ENCODE measurements at regions not wholly inside any gene's neighbourhood (a gene's known extent, or its start where the extent isn't known, plus 50 kb on each side); places are given as distances from the start of the nearest gene placed in this dataset.
"Not testable (repeated sequence)": the region's sequence is repeated elsewhere in the genome, so short reads cannot be mapped to it uniquely, and the experiment has no call there.

DNA sequence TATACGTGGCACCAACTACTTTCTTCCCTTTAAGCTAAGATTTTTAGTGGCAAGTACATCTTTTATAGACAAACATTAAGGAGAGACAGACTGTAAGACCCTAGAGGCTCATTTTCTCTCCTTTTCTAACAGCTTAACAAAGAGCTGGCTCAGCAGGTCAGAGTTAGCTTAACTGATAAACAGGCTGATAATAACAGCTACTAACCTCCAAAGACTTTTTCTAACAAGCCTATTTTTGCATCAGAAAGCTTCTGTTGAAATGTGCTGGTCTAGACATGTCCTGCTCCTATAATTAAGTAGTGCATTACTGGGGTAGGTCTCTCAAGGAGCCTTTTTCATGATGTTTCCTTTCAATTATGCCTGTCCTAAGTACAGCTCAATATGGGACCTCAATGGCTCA is 238.2 kb upstream of the FAM3C start:
- H3K4me3 ChIP-seq (ENCODE audit: low read length) = no peak overlapping the region
- DNase-seq (ENCODE audit: low read depth, low spot score) = no peak

DNA sequence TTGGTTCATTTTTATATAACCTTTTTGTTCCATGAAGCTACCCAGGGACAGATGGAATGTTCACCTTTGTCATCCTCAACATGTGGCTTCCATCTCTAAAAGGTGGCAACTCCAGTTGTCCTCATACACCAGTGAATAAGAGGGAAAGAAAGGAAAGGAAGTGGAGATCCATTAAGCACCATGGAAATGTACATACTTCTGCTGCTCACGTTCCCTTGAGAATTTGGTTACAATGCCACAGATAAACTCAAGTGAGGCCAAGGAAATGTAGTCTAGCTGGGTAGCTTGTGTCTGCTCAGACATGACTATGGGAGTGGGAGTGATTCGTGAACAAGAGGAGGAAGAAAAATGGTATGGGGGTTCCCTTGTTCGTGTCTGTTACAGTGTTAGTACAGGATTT is 237.1 kb upstream of the FAM3C start:
- DNase-seq (ENCODE audit: low read depth, low spot score) = no peak
- no peak overlapping the region for H3K4me3 ChIP-seq (ENCODE audit: low read length)

DNA sequence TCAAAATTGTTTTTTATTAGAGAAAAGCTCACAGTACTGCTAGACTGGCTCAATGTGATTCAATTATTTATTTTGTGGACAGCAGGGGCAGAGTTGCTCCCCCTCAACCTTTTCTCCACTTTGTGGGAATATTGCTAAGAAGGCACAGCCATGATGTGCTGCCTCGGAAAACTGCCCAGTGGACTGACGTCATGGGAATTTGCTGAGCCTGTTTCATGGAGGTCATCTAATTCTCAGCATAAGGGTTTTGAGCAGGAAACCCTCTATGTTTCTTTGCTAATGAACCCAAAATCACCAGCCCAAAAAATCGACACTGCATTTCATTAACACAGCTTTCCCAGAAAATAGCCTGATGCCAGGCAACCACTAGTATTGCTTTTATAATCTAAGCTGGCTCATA is 228.8 kb upstream of the FAM3C start:
- H3K4me3 ChIP-seq (ENCODE audit: low read length) = no peak overlapping the region
- DNase-seq (ENCODE audit: low read depth, low spot score) = no peak

GRCh38 chr7:121623130-121623872 is 227.2 kb upstream of the FAM3C start:
- H3K4me3 ChIP-seq (ENCODE audit: low read length) = no peak overlapping the region
- no peak for DNase-seq (ENCODE audit: low read depth, low spot score)

DNA sequence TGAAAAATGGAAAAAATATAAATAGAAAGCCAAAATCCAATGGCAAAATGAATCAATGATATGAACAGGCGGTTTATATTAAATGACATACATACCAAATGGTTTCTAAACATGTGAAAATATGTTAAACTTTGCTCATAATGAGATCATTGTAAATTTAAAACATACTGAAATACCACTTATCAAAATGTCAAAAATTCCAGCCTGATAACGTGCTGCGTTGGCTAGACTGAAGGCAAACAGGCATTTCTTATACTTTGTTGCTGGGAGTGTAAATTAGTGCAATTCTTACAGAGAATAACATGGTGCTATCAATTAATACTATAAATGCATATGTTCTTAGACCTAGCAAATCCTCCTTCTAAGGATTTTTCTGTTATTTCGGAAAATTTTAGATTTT is 225.8 kb upstream of the FAM3C start:
- H3K4me3 ChIP-seq (ENCODE audit: low read length) = no peak overlapping the region

DNA sequence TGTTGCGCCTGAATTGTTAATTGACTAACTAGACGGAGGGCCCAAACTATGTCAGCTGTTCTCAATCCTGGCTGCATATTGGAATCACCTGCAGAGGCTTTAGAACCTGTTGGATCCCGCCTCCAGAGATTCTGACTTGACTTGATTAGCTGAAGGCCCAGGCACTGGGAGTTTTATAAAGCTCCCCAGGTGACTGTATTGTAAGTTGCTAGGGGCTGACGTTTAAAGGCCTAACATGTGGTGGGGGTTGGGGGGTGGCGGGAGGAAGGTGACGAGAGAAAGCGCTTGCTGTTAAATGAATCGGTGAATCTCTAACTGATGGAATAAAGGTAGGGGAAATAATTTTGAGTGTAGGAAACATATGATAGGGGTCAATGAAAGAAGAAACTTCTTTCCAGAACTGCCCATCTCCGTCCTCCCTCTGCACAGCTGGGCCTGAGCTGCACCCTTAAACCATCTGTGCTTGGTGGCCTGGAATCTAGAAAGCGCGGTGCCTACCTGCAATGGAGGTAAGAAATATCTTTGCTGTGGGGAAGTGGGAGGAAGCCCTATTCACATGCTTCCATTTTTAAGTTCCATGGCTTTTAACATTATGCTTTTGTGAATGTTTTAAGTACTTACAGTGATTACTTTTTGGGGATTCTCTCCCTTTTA is 225.0 kb upstream of the FAM3C start:
- no peak overlapping the region for H3K4me3 ChIP-seq (ENCODE audit: low read length)
- DNase-seq (ENCODE audit: low read depth, low spot score) = no peak

More for the DNA sequence above, 225.8 kb upstream of the FAM3C start:
- DNase-seq (ENCODE audit: low read depth, low spot score) = no peak

- H3K4me3 ChIP-seq (ENCODE audit: low read length) = no peak overlapping the region
- DNase-seq (ENCODE audit: low read depth, low spot score) = no peak
These were observed 224.1 kb upstream of the FAM3C start for GRCh38 chr7:121620206-121620605.

- no peak for DNase-seq (ENCODE audit: low read depth, low spot score)
- H3K4me3 ChIP-seq (ENCODE audit: low read length) = no peak overlapping the region
These were observed 222.1 kb upstream of the FAM3C start for GRCh38 chr7:121618182-121618581.

GRCh38 chr7:121610243-121610642 is 214.1 kb upstream of the FAM3C start:
- H3K4me3 ChIP-seq (ENCODE audit: low read length) = no peak overlapping the region
- no peak for DNase-seq (ENCODE audit: low read depth, low spot score)

- no peak for DNase-seq (ENCODE audit: low read depth, low spot score)
- H3K4me3 ChIP-seq (ENCODE audit: low read length) = no peak overlapping the region
These were observed 213.1 kb upstream of the FAM3C start for GRCh38 chr7:121609208-121609607.

GRCh38 chr7:121608785-121609184 is 212.7 kb upstream of the FAM3C start:
- no peak overlapping the region for H3K4me3 ChIP-seq (ENCODE audit: low read length)
- DNase-seq (ENCODE audit: low read depth, low spot score) = no peak

DNA sequence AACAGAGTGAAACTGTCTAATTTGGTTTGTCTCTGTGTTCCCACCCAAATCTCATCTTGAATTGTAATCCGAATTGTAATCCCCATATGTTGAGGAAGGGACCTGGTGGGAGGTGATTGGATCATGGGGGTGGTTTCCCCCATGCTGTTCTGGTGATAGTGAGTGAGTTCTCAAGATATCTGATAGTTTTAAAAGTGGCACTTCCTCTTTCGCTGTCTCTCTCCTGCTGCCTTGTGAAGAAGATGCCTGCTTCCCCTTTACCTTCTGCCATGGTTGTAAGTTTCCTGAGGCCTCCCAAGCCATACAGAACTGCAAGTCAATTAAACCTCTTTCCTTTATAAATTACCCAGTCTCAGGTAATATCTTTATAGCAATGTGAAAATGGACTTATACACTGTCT is 212.1 kb upstream of the FAM3C start:
- DNase-seq (ENCODE audit: low read depth, low spot score); H3K4me3 ChIP-seq (ENCODE audit: low read length): not testable (repeated sequence)

GRCh38 chr7:121605317-121605680 is 209.2 kb upstream of the FAM3C start:
- no peak overlapping the region for H3K4me3 ChIP-seq (ENCODE audit: low read length)
- no peak for DNase-seq (ENCODE audit: low read depth, low spot score)

DNA sequence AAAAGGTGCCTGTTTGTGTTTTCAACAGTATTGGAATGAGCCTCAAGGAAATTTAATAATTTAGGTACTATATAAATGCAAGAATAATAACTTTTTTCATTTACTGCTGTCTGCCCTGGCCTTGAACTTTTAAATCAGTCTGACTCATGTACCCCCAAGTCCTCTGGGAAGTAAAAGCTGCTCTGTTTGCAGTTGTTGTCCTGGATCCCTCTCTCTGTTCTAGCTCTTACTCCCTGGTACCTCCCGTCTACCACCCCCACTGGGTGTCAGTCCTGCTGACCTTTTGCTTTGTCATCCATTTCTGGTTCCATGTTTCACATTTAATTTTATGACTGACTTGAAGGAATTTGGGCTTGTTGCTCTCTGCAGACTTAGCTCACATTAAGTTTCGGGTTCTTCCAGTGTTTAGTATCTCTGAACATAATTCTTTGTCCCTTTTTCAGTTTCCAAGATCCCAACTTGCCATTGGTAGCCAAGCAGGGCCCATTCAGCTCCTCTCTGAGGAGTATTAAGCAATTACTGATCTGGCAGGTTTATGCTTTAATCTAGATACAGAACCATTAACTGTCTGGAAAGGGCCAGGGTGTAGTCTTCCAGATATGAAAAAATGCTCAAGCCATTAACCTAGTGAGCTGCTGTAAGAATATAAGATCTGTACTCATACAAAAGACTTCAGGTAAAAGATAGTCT is 208.7 kb upstream of the FAM3C start:
- no peak for DNase-seq (ENCODE audit: low read depth, low spot score)
- no peak overlapping the region for H3K4me3 ChIP-seq (ENCODE audit: low read length)

DNA sequence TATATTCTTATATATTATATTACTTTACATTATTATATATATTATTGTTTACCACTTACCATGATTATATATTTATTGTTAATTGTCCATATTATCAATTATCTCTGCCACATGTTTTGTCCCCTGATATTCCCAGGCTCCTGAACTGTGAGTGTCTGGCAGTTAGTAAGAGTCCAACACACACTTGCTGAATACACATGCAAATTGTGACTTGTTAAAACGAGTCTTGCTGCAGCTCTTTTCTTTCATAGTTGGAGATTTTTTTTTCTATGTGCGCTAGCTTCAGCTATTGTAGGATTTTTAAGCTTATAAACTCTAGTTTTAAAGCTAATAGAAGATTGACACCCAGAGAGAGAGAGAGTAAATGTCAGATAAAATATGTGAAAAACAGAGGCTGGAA is 207.8 kb upstream of the FAM3C start:
- no peak overlapping the region for H3K4me3 ChIP-seq (ENCODE audit: low read length)
- DNase-seq (ENCODE audit: low read depth, low spot score) = no peak

DNA sequence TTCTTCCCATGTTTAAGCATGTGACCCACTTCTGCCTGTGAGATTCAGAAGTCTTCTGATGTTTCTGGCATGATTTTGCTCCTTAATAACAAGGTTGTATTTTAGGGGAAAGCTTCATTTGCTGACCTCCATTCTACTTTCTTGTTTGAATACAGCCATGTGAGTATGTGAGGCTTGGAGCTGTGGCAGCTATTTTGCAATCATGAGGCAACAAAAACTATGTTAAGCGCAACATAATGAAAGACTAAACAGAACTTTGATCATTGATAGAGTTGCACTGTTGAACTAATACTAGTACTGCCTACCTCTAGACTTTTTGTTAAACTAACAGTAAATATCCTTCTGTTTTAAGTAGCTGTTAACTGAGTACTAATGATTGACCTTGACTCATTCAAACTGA is 203.8 kb upstream of the FAM3C start:
- DNase-seq (ENCODE audit: low read depth, low spot score) = no peak
- no peak overlapping the region for H3K4me3 ChIP-seq (ENCODE audit: low read length)

- DNase-seq (ENCODE audit: low read depth, low spot score) = no peak
- no peak overlapping the region for H3K4me3 ChIP-seq (ENCODE audit: low read length)
These were observed 199.9 kb upstream of the FAM3C start for GRCh38 chr7:121595758-121596696.

GRCh38 chr7:121591926-121592325 is 195.8 kb upstream of the FAM3C start:
- DNase-seq (ENCODE audit: low read depth, low spot score) = no peak

GRCh38 chr7:121587435-121587834 is 191.3 kb upstream of the FAM3C start:
- no peak for DNase-seq (ENCODE audit: low read depth, low spot score)
- H3K4me3 ChIP-seq (ENCODE audit: low read length) = no peak overlapping the region

More at GRCh38 chr7:121591926-121592325, 195.8 kb upstream of the FAM3C start:
- no peak overlapping the region for H3K4me3 ChIP-seq (ENCODE audit: low read length)

Measured in Jurkat, Clone E6-1 (cell line).